OCI-LY3 (cell line): ENCODE measurements at regions not wholly inside any gene's neighbourhood (a gene's known extent, or its start where the extent isn't known, plus 50 kb on each side); places are given as distances from the start of the nearest gene placed in this dataset.

ENCODE experiments used
- H2AFZ ChIP-seq: fragments of 200-600, 300-600 bp; shearing (Covaris generic); 2 replicates; pipeline ENCODE4 v1.6.0; 2014; ENCODE audit warnings: antibody characterized with exemption, low read depth, low read length
- H3K27ac ChIP-seq: fragments of 200-600, 300-600 bp; sonication (generic); 2 replicates; pipeline ENCODE4 v1.5.1; 2014; ENCODE audit warnings: mild to moderate bottlenecking, low read length, moderate library complexity, mixed read lengths
- H3K27me3 ChIP-seq: fragments of 200-600, 300-600 bp; sonication (generic); 2 replicates; pipeline ENCODE4 v1.6.1; 2014; ENCODE audit warnings: low read depth, low read length, mixed read lengths
- H3K36me3 ChIP-seq: fragments of 200-600, 300-600 bp; sonication (generic); replicated peaks from 2 replicates; pipeline ENCODE3; 2014; ENCODE audit warnings: low read depth, low read length, mixed read lengths
- H3K4me1 ChIP-seq: fragments of 300-600, 200-600 bp; sonication (generic); 2 replicates; pipeline ENCODE4 v1.6.1; 2014; ENCODE audit warnings: low read length, mixed read lengths
- H3K4me2 ChIP-seq: fragments of 200-600, 300-600 bp; sonication (generic); 2 replicates; pipeline ENCODE4 v1.6.1; 2014; ENCODE audit warnings: low read length, mixed read lengths
- H3K4me3 ChIP-seq: fragments of 300-600, 200-600 bp; sonication (generic); 2 replicates; pipeline ENCODE4 v1.5.1; 2014; ENCODE audit warnings: antibody characterized with exemption, mild to moderate bottlenecking, low read length, moderate library complexity
- H3K79me2 ChIP-seq: fragments of 300-600, 200-600 bp; shearing (Covaris generic); 2 replicates; pipeline ENCODE4 v1.6.1; 2014; ENCODE audit warnings: mild to moderate bottlenecking, low read length, mixed read lengths
- H3K9ac ChIP-seq: fragments of 300-600, 200-600 bp; shearing (Covaris generic); 2 replicates; pipeline ENCODE4 v1.6.0; 2014; ENCODE audit warnings: mild to moderate bottlenecking, low read length, moderate library complexity
- H3K9me3 ChIP-seq: fragments of 200-600, 300-600 bp; shearing (Covaris generic); 2 replicates; pipeline ENCODE4 v1.6.1; 2014; ENCODE audit warnings: low read length, mixed read lengths; ENCODE audit not compliant: insufficient read depth
- H4K20me1 ChIP-seq: fragments of 200-600, 300-600 bp; sonication (generic); 2 replicates; pipeline ENCODE4 v1.6.1; 2016; ENCODE audit warnings: low read length, mixed read lengths; ENCODE audit not compliant: insufficient read depth
- EZH2phosphoT487 ChIP-seq: fragments of 200-600 bp; shearing (Covaris generic); IDR thresholded peaks from 2 replicates; pipeline ENCODE4 v1.6.1; 2018; ENCODE audit warnings: antibody characterized with exemption, mixed run types, low read depth
- TF ChIP-seq, protein P1 (sequence below): fragments of 200-600, 300-600 bp; sonication (generic); IDR thresholded peaks from 2 replicates; pipeline ENCODE4 v1.5.1; 2014; ENCODE audit warnings: antibody characterized with exemption, low read length, low read depth

DNA sequence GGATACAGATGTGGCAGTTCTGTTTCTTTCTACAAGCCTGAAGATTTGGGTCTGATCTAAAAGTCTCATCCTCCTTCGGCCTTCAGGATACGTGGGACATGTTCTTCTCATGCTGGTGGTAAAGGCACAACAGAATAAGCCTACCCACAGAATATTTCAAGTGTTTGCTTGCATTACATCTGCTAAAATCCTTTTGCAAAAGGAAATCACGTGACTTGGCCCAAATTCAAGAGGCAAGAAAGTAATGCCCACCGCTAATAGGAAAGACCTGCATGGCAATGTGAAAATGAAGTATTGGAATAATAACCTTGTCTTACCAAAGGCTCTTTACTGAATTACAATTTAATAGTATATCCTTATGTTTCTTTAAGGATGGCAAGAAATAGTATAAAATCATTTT is 439.9 kb upstream of the TGFBR2 start:
- Histone ChIP-seq H3K79me2 (no peaks in the 10 kb centered on the region), H3K4me1 (peaks cover 4% of the 10 kb centered on the region), H3K4me2 (no peak overlapping the region), H3K9ac (no peak overlapping the region), H3K36me3 (no peaks in the 10 kb centered on the region), H3K27ac (no peak overlapping the region), H2AFZ (no peak overlapping the region), H4K20me1 (no peaks in the 10 kb centered on the region), H3K4me3 (no peak overlapping the region), H3K27me3 (no peaks in the 10 kb centered on the region), H3K9me3 (no peaks in the 10 kb centered on the region)
- no peak for TF ChIP-seq EZH2phosphoT487
- TF ChIP-seq, protein P1, sequence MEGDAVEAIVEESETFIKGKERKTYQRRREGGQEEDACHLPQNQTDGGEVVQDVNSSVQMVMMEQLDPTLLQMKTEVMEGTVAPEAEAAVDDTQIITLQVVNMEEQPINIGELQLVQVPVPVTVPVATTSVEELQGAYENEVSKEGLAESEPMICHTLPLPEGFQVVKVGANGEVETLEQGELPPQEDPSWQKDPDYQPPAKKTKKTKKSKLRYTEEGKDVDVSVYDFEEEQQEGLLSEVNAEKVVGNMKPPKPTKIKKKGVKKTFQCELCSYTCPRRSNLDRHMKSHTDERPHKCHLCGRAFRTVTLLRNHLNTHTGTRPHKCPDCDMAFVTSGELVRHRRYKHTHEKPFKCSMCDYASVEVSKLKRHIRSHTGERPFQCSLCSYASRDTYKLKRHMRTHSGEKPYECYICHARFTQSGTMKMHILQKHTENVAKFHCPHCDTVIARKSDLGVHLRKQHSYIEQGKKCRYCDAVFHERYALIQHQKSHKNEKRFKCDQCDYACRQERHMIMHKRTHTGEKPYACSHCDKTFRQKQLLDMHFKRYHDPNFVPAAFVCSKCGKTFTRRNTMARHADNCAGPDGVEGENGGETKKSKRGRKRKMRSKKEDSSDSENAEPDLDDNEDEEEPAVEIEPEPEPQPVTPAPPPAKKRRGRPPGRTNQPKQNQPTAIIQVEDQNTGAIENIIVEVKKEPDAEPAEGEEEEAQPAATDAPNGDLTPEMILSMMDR, result no peak

DNA sequence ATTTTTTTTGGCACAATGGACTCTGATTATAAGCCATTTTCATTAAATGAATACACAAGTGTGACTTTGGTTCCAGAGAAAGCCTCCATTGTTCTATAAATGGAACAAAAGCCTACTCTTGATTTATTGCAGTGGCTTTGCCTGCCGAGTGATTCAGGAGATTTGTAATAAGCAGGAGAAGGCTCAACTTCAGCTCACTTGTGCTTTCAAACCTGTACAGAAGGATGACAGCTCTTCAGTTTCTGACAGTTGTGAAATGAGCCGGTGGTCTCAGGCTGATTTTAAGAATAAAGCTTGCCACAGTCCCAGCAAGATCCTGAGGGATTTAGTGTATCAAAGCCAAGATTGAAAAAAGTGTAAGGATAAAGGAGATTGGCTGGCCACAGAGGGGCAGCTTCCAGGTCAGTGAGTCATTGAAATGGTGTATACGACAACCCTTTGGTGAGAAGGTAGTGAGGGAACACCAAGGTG is 438.8 kb upstream of the TGFBR2 start:
- no peaks in the 10 kb centered on the region for H3K27me3 ChIP-seq
- no peaks in the 10 kb centered on the region for H3K36me3 ChIP-seq
- H3K27ac ChIP-seq, result no peak overlapping the region
- no peaks in the 10 kb centered on the region for H4K20me1 ChIP-seq
- no peak for TF ChIP-seq EZH2phosphoT487
- TF ChIP-seq, protein P1, result no peak
- no peaks in the 10 kb centered on the region for H3K4me1 ChIP-seq
- no peak overlapping the region for H3K9ac ChIP-seq
- H3K79me2 ChIP-seq, result no peaks in the 10 kb centered on the region
- no peak overlapping the region for H2AFZ ChIP-seq
- no peak overlapping the region for H3K4me3 ChIP-seq
- no peak overlapping the region for H3K4me2 ChIP-seq
- H3K9me3 ChIP-seq, result no peaks in the 10 kb centered on the region

DNA sequence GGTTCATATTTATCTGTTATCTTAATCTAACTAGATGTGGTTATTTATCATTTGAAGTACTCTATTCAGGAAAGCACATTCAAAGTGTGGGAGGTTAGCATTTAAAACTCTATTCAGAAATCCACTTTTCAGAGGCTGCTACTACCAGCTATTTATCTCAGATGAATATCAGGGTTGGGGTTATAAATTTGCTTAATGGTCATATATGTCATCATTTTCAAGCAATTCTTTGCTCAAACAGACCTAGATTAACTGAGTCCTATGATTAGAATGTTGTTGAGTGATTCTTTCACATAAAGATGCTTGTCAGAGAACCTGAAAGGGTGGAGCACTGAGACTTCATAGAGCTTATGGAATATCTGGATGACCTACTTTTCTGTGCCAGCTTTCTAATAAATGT is 436.9 kb upstream of the TGFBR2 start:
- TF ChIP-seq, protein P1, result no peak
- no peak for TF ChIP-seq EZH2phosphoT487
- H3K4me3 ChIP-seq, result no peak overlapping the region

DNA sequence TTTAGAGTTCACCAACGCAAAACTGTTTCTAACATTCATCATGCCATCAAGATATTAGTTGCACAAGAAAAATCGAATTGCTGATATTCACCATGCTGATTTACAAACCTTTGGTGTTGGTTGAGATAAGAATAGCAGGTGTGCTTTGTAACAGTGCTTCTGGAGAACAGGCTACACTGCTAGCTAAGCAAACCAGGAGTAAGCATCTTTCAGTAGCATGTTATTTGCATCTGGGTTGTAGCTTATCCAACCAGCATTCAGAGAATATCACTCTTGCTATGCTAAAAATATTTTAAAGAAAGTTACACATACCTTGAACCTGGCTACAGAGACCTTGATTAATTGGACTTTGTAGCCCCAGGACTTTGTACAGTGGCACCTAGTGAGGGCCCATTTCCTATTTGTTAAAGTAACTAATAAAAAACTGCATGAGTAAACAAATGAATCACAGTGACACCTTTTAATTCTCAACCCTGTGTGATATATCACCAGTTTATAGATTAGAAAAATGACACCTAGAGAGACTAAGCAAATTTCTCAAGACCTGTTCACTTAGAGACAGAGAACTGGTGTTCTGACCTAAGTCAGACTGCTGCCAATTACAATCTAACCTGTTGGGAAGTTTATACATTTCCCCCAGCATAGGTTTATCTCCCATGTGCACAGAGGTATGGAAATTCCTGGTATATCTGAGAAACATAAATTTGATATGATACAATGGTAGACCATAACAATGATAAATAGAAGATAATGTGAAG is 435.5 kb upstream of the TGFBR2 start:
- H3K4me3 ChIP-seq, result no peak overlapping the region
- no peak for TF ChIP-seq EZH2phosphoT487
- TF ChIP-seq, protein P1, result no peak
- no peaks in the 10 kb centered on the region for H3K36me3 ChIP-seq
- H2AFZ ChIP-seq, result no peak overlapping the region
- no peak overlapping the region for H3K9ac ChIP-seq
- H3K79me2 ChIP-seq, result no peaks in the 10 kb centered on the region
- H3K4me1 ChIP-seq, result no peaks in the 10 kb centered on the region
- no peaks in the 10 kb centered on the region for H4K20me1 ChIP-seq
- H3K27me3 ChIP-seq, result peaks cover 4% of the 10 kb centered on the region; the same call in 1 of the 2 replicates
- H3K9me3 ChIP-seq, result no peaks in the 10 kb centered on the region
- H3K4me2 ChIP-seq, result no peak overlapping the region
- H3K27ac ChIP-seq, result no peak overlapping the region

More for the DNA sequence above, 436.9 kb upstream of the TGFBR2 start:
- H3K4me2 ChIP-seq, result no peak overlapping the region
- no peaks in the 10 kb centered on the region for H4K20me1 ChIP-seq
- no peaks in the 10 kb centered on the region for H3K79me2 ChIP-seq
- H3K9ac ChIP-seq, result no peak overlapping the region
- H3K36me3 ChIP-seq, result no peaks in the 10 kb centered on the region
- no peaks in the 10 kb centered on the region for H3K27me3 ChIP-seq
- no peak overlapping the region for H3K27ac ChIP-seq
- H3K4me1 ChIP-seq, result no peaks in the 10 kb centered on the region
- no peak overlapping the region for H2AFZ ChIP-seq
- no peaks in the 10 kb centered on the region for H3K9me3 ChIP-seq
